DOHH2 (cell line): ENCODE measurements at regions not wholly inside any gene's neighbourhood (a gene's known extent, or its start where the extent isn't known, plus 50 kb on each side); places are given as distances from the start of the nearest gene placed in this dataset.

Source experiments
- H3F3A ChIP-seq: fragments of 200-600 bp; sonication (generic), shearing (Covaris generic); 2 replicates; pipeline ENCODE4 v1.6.0; 2016; ENCODE audit warnings: antibody characterized with exemption, mild to moderate bottlenecking; ENCODE audit not compliant: control insufficient read depth, insufficient read depth
- H3K27ac ChIP-seq: fragments of 200-600 bp; sonication (generic); 2 replicates; pipeline ENCODE4 v1.5.1; 2014; ENCODE audit warnings: low read depth, mild to moderate bottlenecking, low read length, moderate library complexity
- H3K27me3 ChIP-seq: fragments of 200-600 bp; sonication (generic); 2 replicates; pipeline ENCODE4 v1.6.1; 2014; ENCODE audit warnings: mild to moderate bottlenecking, low read length, mixed read lengths; ENCODE audit not compliant: control insufficient read depth
- H3K36me3 ChIP-seq: fragments of 200-600 bp; sonication (generic); 2 replicates; pipeline ENCODE4 v1.6.1; 2014; ENCODE audit warnings: mild to moderate bottlenecking, low read length, moderate library complexity, mixed read lengths; ENCODE audit not compliant: control insufficient read depth
- H3K4me1 ChIP-seq: fragments of 200-600 bp; sonication (generic); 2 replicates; pipeline ENCODE4 v1.6.1; 2014; ENCODE audit warnings: mild to moderate bottlenecking, low read length, mixed read lengths; ENCODE audit not compliant: control insufficient read depth
- H3K4me2 ChIP-seq: fragments of 200-600 bp; sonication (generic); 2 replicates; pipeline ENCODE4 v1.6.0; 2014; ENCODE audit warnings: mild to moderate bottlenecking, low read length, moderate library complexity
- H3K4me3 ChIP-seq: fragments of 200-600 bp; sonication (generic); 2 replicates; pipeline ENCODE4 v1.5.1; 2014; ENCODE audit warnings: mild to moderate bottlenecking, low read length, mixed read lengths
- H3K79me2 ChIP-seq: fragments of 200-600 bp; sonication (generic); 2 replicates; pipeline ENCODE4 v1.6.1; 2014; ENCODE audit warnings: mild to moderate bottlenecking, low read length, mixed read lengths; ENCODE audit not compliant: control insufficient read depth
- H3K9me2 ChIP-seq: fragments of 200-600 bp; sonication (generic); replicated peaks from 2 replicates; pipeline ENCODE4 v1.6.1; 2014; ENCODE audit warnings: mild to moderate bottlenecking, low read length, mixed read lengths; ENCODE audit not compliant: control insufficient read depth
- H3K9me3 ChIP-seq: fragments of 200-600 bp; sonication (generic); 2 replicates; pipeline ENCODE4 v1.6.1; 2014; ENCODE audit warnings: antibody characterized with exemption, low read length, mixed read lengths; ENCODE audit not compliant: control insufficient read depth, insufficient read depth
- H4K20me1 ChIP-seq: fragments of 200-600 bp; sonication (generic); 2 replicates; pipeline ENCODE4 v1.6.0; 2014; ENCODE audit warnings: low read depth, mild to moderate bottlenecking, antibody characterized with exemption, low read length, moderate library complexity; ENCODE audit not compliant: control insufficient read depth, insufficient read depth
- EZH2phosphoT487 ChIP-seq: fragments of 200-600 bp; sonication (generic); IDR thresholded peaks from 2 replicates; pipeline ENCODE4 v1.6.1; 2017; ENCODE audit warnings: borderline replicate concordance, mild to moderate bottlenecking, antibody characterized with exemption, low read length, moderate library complexity, mixed read lengths
- TF ChIP-seq, protein P1 (sequence below): fragments of 200-600 bp; sonication (generic); IDR thresholded peaks from one replicate; pipeline ENCODE4 v1.5.1; 2014; ENCODE audit warnings: antibody characterized with exemption, mild to moderate bottlenecking, low read depth, low read length; ENCODE audit not compliant: poor library complexity, severe bottlenecking

DNA sequence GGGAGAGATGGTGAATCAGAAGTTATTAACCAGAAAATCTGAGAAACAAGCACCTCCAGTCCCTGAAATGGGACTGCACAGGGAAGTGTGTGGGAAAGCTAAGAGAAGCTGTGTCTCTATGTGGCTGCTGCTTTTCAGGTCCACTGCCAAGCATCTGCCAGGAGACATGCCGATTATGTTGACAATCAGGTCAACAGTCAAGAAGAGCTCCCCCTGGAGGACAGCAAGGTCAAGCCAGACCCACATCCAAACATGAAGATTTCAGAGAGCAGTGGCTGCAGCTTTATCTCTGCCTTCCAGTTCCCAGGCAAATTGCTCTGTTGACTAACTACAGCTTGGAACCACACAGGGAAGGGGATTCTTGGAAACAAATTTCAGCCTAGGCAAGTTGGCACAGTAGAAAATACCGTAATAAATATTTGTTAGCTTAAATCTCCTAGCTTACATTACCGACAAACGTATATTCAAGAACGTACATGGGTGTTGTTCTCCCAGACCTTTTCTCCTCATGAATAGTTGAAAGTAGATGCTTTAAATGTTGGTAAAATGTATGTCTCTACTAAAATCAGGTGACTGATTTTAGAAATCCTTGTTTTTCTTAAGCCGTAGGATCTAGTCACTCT lies 394.5 kb upstream of the RARB start:
- Histone ChIP-seq H3K9me2 (no peaks in the 10 kb centered on the region), H3K27me3 (no peaks in the 10 kb centered on the region), H3F3A (no peaks in the 10 kb centered on the region), H3K4me2 (no peak overlapping the region), H4K20me1 (no peaks in the 10 kb centered on the region), H3K79me2 (no peaks in the 10 kb centered on the region), H3K4me3 (no peak overlapping the region), H3K27ac (no peak overlapping the region), H3K36me3 (no peaks in the 10 kb centered on the region), H3K9me3 (no peaks in the 10 kb centered on the region), H3K4me1 (no peaks in the 10 kb centered on the region)
- TF ChIP-seq, protein P1, sequence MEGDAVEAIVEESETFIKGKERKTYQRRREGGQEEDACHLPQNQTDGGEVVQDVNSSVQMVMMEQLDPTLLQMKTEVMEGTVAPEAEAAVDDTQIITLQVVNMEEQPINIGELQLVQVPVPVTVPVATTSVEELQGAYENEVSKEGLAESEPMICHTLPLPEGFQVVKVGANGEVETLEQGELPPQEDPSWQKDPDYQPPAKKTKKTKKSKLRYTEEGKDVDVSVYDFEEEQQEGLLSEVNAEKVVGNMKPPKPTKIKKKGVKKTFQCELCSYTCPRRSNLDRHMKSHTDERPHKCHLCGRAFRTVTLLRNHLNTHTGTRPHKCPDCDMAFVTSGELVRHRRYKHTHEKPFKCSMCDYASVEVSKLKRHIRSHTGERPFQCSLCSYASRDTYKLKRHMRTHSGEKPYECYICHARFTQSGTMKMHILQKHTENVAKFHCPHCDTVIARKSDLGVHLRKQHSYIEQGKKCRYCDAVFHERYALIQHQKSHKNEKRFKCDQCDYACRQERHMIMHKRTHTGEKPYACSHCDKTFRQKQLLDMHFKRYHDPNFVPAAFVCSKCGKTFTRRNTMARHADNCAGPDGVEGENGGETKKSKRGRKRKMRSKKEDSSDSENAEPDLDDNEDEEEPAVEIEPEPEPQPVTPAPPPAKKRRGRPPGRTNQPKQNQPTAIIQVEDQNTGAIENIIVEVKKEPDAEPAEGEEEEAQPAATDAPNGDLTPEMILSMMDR = peak; percentile 69
- no peak for TF ChIP-seq EZH2phosphoT487

DNA sequence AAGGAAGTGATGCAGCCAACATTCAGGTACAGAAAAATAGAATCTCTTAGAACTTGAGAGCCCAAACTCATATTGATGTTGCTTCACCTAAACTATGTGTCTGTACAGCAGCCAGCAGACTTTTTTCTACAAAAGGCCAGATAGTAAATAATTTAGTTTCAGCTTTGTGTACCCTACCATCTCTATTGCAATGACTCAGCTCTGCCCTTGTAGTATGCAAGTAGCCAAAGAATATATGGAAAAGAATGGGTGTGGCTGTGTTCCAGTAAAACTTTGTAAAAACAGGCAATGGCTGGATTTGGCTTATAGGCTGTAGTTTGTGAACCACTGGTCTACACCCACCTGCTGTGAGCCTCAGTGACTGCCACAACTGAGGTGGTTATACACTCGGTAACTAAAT lies 392.5 kb upstream of the RARB start:
- Histone ChIP-seq H3K27me3 (no peaks in the 10 kb centered on the region), H3F3A (no peaks in the 10 kb centered on the region), H3K9me3 (no peaks in the 10 kb centered on the region), H3K4me2 (no peak overlapping the region), H4K20me1 (no peaks in the 10 kb centered on the region), H3K27ac (no peak overlapping the region), H3K4me3 (no peak overlapping the region), H3K79me2 (no peaks in the 10 kb centered on the region), H3K9me2 (no peaks in the 10 kb centered on the region), H3K36me3 (no peaks in the 10 kb centered on the region), H3K4me1 (no peaks in the 10 kb centered on the region)
- TF ChIP-seq, protein P1 = no peak
- no peak for TF ChIP-seq EZH2phosphoT487

DNA sequence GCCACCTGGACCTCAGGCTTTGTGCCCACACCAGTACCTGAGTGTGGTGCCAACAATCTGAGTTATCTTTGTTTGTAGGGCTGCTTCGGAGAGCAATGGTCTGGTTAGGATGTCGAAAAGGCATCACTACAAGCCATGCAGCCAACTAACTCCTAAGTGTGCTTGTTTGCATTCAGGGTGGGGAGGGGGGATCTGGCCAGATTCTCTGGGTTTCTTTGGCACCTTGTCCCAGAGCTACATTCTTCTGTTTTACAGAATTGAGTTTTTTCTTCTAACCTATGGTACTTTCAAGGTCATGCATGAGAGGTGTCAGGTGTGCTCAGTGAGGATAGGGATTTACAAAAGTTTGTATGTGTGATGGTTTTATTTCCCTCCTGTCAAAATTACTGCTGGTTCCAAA lies 391.4 kb upstream of the RARB start:
- H3K9me2 ChIP-seq = no peaks in the 10 kb centered on the region
- H3K27ac ChIP-seq = no peak overlapping the region
- no peaks in the 10 kb centered on the region for H3K79me2 ChIP-seq
- no peak overlapping the region for H3K4me2 ChIP-seq
- no peaks in the 10 kb centered on the region for H3K4me1 ChIP-seq
- H3K36me3 ChIP-seq = no peaks in the 10 kb centered on the region
- H3K4me3 ChIP-seq = no peak overlapping the region
- TF ChIP-seq EZH2phosphoT487 = no peak
- TF ChIP-seq, protein P1 = no peak
- H4K20me1 ChIP-seq = no peaks in the 10 kb centered on the region
- H3K9me3 ChIP-seq = no peaks in the 10 kb centered on the region
- H3K27me3 ChIP-seq = no peaks in the 10 kb centered on the region
- H3F3A ChIP-seq = no peaks in the 10 kb centered on the region
